BJ (cell line): ENCODE measurements at regions not wholly inside any gene's neighbourhood (a gene's known extent, or its start where the extent isn't known, plus 50 kb on each side); places are given as distances from the start of the nearest gene placed in this dataset.

ENCODE experiments used
- CTCF ChIA-PET: fragments of 350-600 bp; formaldehyde crosslinking; extraction: SDS; loops from one replicate; lab custom pipeline; 2021; ENCODE audit warnings: antibody characterized with exemption, inconsistent platforms; lab: Yijun Ruan, JAX
- POLR2A ChIA-PET: fragments of 300-600 bp; sonication (Branson Sonifier 250); formaldehyde crosslinking; extraction: SDS; loops from one replicate; lab custom pipeline; 2021; ENCODE audit warnings: antibody characterized with exemption; lab: Charles Lee
- DNase-seq: peaks from one replicate; pipeline ENCODE4 v3.0.0-alpha.2; 2011; ENCODE audit warnings: low read depth
- H3K27me3 ChIP-seq: 2 replicates; pipeline ENCODE4 v1.6.0; 2011; ENCODE audit warnings: low read length; ENCODE audit not compliant: control insufficient read depth, insufficient read depth
- H3K36me3 ChIP-seq: 2 replicates; pipeline ENCODE4 v1.5.1; 2011; ENCODE audit warnings: low read length; ENCODE audit not compliant: control insufficient read depth, insufficient read depth
- H3K4me3 ChIP-seq: 2 replicates; pipeline ENCODE4 v1.5.1; 2011; ENCODE audit warnings: low read depth, mild to moderate bottlenecking, control low read depth, low read length
- CTCF ChIP-seq: IDR thresholded peaks from 2 replicates; pipeline ENCODE4 v1.5.1; 2011; ENCODE audit warnings: low read depth, mild to moderate bottlenecking, control low read depth, inconsistent platforms, low read length, moderate library complexity; ENCODE audit not compliant: insufficient read depth

DNA sequence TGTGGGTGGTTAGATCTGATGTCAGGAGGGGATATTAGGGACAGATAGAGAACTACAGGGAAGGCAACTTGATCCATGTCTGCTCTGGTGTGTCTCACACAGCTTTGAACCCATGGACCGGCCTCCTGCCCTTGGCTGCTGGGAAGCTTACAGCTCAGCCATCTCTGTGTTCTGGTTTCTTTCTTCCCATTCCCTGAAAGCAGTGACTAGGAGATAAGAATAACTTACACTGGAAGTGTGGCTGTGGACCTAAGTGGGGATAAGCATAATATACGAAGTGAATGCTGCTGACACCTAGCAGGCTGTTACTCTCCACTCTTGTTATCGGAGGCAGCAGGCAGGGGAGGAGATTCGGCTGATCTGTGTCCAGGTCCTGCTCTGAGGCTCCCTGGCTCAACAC lies 282.3 kb upstream of the TUT7 start:
- Histone ChIP-seq H3K27me3 (no peaks in the 10 kb centered on the region), H3K4me3 (no peak overlapping the region), H3K36me3 (no peaks in the 10 kb centered on the region)
- CTCF ChIA-PET = interaction anchor here (1.3 to 3.2 kb wide), 2 partner anchors 9 to 149 kb away, joined by 4 to 17 read pairs; no protein-coding TSS in a partner anchor
- TF ChIP-seq CTCF = no peak
- DNase-seq = no peak
- POLR2A ChIA-PET = no interaction called here

DNA sequence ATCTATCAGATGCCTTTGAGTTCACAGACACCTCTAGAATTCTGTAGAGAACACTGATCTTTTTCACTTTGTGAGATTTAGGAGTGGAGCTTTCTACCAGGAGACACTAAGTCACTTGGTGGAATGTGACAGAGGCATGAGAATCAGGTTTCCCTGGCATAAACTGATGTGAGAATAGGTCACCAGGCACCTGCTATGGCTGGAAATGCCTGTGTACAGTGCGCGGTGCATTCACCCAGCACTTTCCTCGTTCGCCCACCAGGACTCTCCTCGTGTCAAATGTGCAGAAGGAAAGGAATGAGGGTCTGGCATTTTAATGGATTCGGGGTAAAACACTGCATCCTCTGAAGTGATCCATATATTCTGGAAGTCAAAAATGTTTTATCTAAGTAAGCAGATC lies 281.8 kb upstream of the TUT7 start:
- DNase-seq = no peak
- ChIA-PET POLR2A (no interaction called here), CTCF (interaction anchor here (1.3 to 3.2 kb wide), 2 partner anchors 9 to 149 kb away, joined by 4 to 17 read pairs; no protein-coding TSS in a partner anchor)
- TF ChIP-seq CTCF = no peak
- no peaks in the 10 kb centered on the region for H3K27me3 ChIP-seq
- H3K36me3 ChIP-seq = no peaks in the 10 kb centered on the region
- H3K4me3 ChIP-seq = no peak overlapping the region

DNA sequence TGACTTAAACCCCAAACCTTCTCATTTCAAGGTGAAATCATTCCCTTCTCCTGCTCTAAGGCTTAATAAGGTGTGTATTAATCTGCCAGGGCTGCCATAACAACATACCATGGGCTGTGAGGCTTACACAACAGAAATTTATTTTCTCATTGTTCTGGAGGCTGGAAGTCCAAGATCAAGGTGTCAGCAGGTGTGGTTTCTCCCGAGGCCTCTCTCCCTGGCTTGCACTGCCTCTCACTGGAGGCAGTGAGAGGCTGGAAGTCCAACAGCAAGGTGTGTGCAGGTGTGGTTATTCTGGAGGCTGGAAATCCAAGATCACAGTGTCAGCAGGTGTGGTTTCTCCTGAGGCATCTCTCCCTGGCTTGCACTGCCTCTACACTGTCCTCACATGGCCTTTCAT lies 280.3 kb upstream of the TUT7 start:
- TF ChIP-seq CTCF = no peak
- no peak for DNase-seq
- no peak overlapping the region for H3K4me3 ChIP-seq
- ChIA-PET POLR2A (no interaction called here), CTCF (no interaction called here)
- no peaks in the 10 kb centered on the region for H3K27me3 ChIP-seq
- no peaks in the 10 kb centered on the region for H3K36me3 ChIP-seq

DNA sequence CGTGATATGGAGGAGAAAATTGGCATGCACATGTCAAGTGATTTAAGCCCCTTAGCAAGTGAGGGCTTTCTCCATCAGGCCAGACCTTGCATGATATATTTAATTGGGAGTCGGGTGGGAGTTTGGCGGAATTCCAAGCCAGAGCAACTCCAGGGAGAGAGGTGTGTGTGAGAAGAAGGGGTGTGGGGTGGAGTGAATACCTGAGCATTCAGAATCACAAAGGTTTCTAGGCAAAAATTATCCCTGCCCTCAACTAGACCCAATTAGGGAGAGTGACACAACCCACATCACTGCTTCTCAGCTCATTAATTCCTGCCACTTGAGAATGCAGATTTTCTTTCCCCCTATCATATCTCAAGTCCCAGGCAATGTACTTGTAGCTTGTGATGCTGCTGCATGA lies 279.7 kb upstream of the TUT7 start:
- H3K27me3 ChIP-seq = no peaks in the 10 kb centered on the region
- no peak for TF ChIP-seq CTCF
- H3K4me3 ChIP-seq = no peak overlapping the region
- no peaks in the 10 kb centered on the region for H3K36me3 ChIP-seq
- no peak for DNase-seq
- ChIA-PET POLR2A (no interaction called here), CTCF (no interaction called here)

GRCh38 chr9:86632537-86632936 lies 278.3 kb upstream of the TUT7 start:
- no peaks in the 10 kb centered on the region for H3K27me3 ChIP-seq
- H3K36me3 ChIP-seq = no peaks in the 10 kb centered on the region
- no peak for TF ChIP-seq CTCF
- CTCF ChIA-PET = interaction anchor here (0.6 kb wide), 1 partner anchor 17 kb away, joined by 4 read pairs; no protein-coding TSS in a partner anchor
- H3K4me3 ChIP-seq = no peak overlapping the region
- POLR2A ChIA-PET = interaction anchor here (0.6 kb wide), 1 partner anchor 46 kb away, joined by 7 read pairs; no protein-coding TSS in a partner anchor
- no peak for DNase-seq
